ENCODE measurements at regions not wholly inside any gene's neighbourhood (a gene's known extent, or its start where the extent isn't known, plus 50 kb on each side); places are given as distances from the start of the nearest gene placed in this dataset.

- no peaks in the 10 kb centered on the region for H3K36me3 ChIP-seq
- ATAC-seq (ENCODE audit: insufficient number of reproducible peaks, low FRiP score, low read depth) (no peak), DNase-seq (ENCODE audit: low spot score) (no peak)
- TF ChIP-seq, protein P1, sequence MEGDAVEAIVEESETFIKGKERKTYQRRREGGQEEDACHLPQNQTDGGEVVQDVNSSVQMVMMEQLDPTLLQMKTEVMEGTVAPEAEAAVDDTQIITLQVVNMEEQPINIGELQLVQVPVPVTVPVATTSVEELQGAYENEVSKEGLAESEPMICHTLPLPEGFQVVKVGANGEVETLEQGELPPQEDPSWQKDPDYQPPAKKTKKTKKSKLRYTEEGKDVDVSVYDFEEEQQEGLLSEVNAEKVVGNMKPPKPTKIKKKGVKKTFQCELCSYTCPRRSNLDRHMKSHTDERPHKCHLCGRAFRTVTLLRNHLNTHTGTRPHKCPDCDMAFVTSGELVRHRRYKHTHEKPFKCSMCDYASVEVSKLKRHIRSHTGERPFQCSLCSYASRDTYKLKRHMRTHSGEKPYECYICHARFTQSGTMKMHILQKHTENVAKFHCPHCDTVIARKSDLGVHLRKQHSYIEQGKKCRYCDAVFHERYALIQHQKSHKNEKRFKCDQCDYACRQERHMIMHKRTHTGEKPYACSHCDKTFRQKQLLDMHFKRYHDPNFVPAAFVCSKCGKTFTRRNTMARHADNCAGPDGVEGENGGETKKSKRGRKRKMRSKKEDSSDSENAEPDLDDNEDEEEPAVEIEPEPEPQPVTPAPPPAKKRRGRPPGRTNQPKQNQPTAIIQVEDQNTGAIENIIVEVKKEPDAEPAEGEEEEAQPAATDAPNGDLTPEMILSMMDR (IDR thresholded peaks at IDR 0.05): no peak
- H3K27ac ChIP-seq: no peak overlapping the region
- H3K27me3 ChIP-seq (replicated peaks; ENCODE audit: insufficient read depth): no peaks in the 10 kb centered on the region
- peaks cover 0 to 3% of the 10 kb centered on the region in 2 donors for H3K4me1 ChIP-seq (ENCODE audit: control insufficient read depth in 1 of 2, low read depth in 2 of 2)
- H3K9me3 ChIP-seq: no peaks in the 10 kb centered on the region
- H3K4me3 ChIP-seq: no peak overlapping the region
Measured at GRCh38 chr13:90690458-90691080, 656.9 kb upstream of the MIR17HG start.

GRCh38 chr13:90696254-90696653 lies 651.2 kb upstream of the MIR17HG start:
- DNase-seq (ENCODE audit: low spot score): no peak
- no peak for ATAC-seq (ENCODE audit: insufficient number of reproducible peaks, low FRiP score, low read depth)
- H3K4me3 ChIP-seq: no peak overlapping the region
- no peak overlapping the region for H3K27ac ChIP-seq
- H3K4me1 ChIP-seq (ENCODE audit: control insufficient read depth in 1 of 2, low read depth in 2 of 2): no peaks in the 10 kb centered on the region
- TF ChIP-seq, protein P1 (IDR thresholded peaks at IDR 0.05): no peak
- H3K27me3 ChIP-seq (replicated peaks; ENCODE audit: insufficient read depth): no peaks in the 10 kb centered on the region
- H3K36me3 ChIP-seq: no peaks in the 10 kb centered on the region
- no peaks in the 10 kb centered on the region for H3K9me3 ChIP-seq

DNA sequence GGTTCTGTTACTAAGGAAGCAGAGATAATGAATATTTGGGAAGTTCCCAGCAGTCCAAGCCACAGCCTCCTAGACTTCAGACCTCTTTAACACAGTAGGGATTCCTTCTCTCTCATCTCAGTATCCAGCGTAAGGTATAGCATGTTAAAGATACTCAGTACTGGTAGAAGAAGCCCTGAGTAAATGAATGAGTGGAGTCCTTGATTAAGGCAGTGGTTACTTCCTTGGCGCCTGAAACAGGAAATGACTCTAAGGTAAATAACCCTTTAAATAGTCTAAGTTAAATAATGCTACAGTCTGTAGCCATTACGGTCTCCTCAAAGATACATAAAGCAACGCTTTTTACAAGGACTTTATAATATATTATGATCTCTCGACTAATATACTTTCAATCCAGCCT lies 650.8 kb upstream of the MIR17HG start:
- ATAC-seq (ENCODE audit: insufficient number of reproducible peaks, low FRiP score, low read depth): no peak
- Histone ChIP-seq H3K9me3 (no peaks in the 10 kb centered on the region), H3K4me1 (ENCODE audit: control insufficient read depth in 1 of 2, low read depth in 2 of 2) (no peaks in the 10 kb centered on the region), H3K27ac (no peak overlapping the region), H3K4me3 (no peak overlapping the region), H3K27me3 (replicated peaks; ENCODE audit: insufficient read depth) (no peaks in the 10 kb centered on the region), H3K36me3 (no peaks in the 10 kb centered on the region)
- DNase-seq (ENCODE audit: low spot score): no peak
- TF ChIP-seq, protein P1 (IDR thresholded peaks at IDR 0.05): no peak

DNA sequence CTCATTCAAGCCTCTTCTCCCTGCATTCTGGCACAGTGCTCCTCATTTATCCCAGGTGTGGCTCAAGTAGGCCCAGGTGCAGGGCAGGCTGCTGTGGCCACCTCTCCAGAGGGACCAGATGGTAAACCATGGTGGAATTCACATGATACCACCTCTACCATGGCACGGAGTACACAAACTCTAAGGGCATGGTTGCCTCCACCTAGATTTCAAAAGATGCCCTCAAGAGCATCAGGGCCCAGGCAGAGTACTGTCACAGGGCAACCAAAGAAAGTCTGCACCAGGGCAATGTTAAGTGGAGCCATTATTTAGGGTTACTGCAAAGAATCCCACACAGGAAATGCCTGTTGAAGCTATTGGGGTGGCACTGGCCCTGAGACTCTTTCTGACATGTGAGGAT lies 647.1 kb upstream of the MIR17HG start:
- Histone ChIP-seq H3K27me3 (replicated peaks; ENCODE audit: insufficient read depth) (no peaks in the 10 kb centered on the region), H3K4me3 (no peak overlapping the region), H3K9me3 (no peaks in the 10 kb centered on the region), H3K36me3 (no peaks in the 10 kb centered on the region), H3K4me1 (ENCODE audit: control insufficient read depth in 1 of 2, low read depth in 2 of 2) (no peaks in the 10 kb centered on the region), H3K27ac (no peak overlapping the region)
- TF ChIP-seq, protein P1 (IDR thresholded peaks at IDR 0.05): no peak
- DNase-seq (ENCODE audit: low spot score) (no peak), ATAC-seq (ENCODE audit: insufficient number of reproducible peaks, low FRiP score, low read depth) (no peak)

GRCh38 chr13:90701264-90701663 lies 646.2 kb upstream of the MIR17HG start:
- Histone ChIP-seq H3K9me3 (no peaks in the 10 kb centered on the region), H3K4me1 (ENCODE audit: control insufficient read depth in 1 of 2, low read depth in 2 of 2) (no peaks in the 10 kb centered on the region), H3K36me3 (no peaks in the 10 kb centered on the region), H3K27me3 (replicated peaks; ENCODE audit: insufficient read depth) (no peaks in the 10 kb centered on the region), H3K4me3 (no peak overlapping the region), H3K27ac (no peak overlapping the region)
- DNase-seq (ENCODE audit: low spot score) (no peak), ATAC-seq (ENCODE audit: insufficient number of reproducible peaks, low FRiP score, low read depth) (no peak)
- TF ChIP-seq, protein P1 (IDR thresholded peaks at IDR 0.05): no peak

Measured in thoracic aorta (tissue), 2 donors.